ENCODE measurements at regions not wholly inside any gene's neighbourhood (a gene's known extent, or its start where the extent isn't known, plus 50 kb on each side); places are given as distances from the start of the nearest gene placed in this dataset.

DNA sequence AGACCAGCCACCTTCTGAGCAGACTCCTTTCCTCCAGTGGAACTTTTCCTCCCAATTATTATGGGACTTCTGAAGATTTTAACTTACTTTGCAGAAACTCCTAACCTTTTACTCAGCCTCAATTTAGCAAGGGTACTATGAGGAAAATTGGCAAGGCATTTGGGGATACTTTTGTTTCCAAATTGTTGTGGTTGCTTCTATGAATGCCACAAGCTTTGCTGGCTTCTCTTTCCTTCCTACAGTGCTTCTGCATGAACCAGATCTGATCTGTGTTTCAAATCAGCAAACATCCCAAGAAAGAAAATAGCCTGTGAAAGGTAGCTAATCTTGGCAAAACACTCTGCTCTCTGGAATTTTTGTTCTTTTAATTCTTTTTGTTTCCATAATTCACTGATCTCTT lies 57.3 kb upstream of the TAF11L2 start:
- Histone ChIP-seq H3F3A (ENCODE audit: low read depth) (no peaks in the 10 kb centered on the region), H3K9me3 (ENCODE audit: low read depth) (peaks cover 7% of the 10 kb centered on the region), H3K4me2 (no peak overlapping the region), H3K27me3 (no peaks in the 10 kb centered on the region), H4K20me1 (ENCODE audit: low read depth) (no peaks in the 10 kb centered on the region), H2AFZ (replicated peaks) (no peak overlapping the region), H3K9ac (no peak overlapping the region), H3K79me2 (ENCODE audit: low read depth) (no peaks in the 10 kb centered on the region), H3K4me1 (no peaks in the 10 kb centered on the region), H3K4me3 (no peak overlapping the region), H3K36me3 (no peaks in the 10 kb centered on the region), H3K27ac (no peak overlapping the region)
- Mint-ChIP-seq H3K4me3 (no peak overlapping the region), H3K36me3 (no peaks in the 10 kb centered on the region), H3K27me3 (ENCODE audit: insufficient read depth, low read depth) (no peaks in the 10 kb centered on the region), H3K9me3 (peaks cover 15% of the 10 kb centered on the region), H3K4me1 (no peaks in the 10 kb centered on the region), H3K27ac (no peak overlapping the region)
- TF ChIP-seq EZH2phosphoT487 (IDR thresholded peaks at IDR 0.05): no peak
- TF ChIP-seq, protein P1, sequence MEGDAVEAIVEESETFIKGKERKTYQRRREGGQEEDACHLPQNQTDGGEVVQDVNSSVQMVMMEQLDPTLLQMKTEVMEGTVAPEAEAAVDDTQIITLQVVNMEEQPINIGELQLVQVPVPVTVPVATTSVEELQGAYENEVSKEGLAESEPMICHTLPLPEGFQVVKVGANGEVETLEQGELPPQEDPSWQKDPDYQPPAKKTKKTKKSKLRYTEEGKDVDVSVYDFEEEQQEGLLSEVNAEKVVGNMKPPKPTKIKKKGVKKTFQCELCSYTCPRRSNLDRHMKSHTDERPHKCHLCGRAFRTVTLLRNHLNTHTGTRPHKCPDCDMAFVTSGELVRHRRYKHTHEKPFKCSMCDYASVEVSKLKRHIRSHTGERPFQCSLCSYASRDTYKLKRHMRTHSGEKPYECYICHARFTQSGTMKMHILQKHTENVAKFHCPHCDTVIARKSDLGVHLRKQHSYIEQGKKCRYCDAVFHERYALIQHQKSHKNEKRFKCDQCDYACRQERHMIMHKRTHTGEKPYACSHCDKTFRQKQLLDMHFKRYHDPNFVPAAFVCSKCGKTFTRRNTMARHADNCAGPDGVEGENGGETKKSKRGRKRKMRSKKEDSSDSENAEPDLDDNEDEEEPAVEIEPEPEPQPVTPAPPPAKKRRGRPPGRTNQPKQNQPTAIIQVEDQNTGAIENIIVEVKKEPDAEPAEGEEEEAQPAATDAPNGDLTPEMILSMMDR (IDR thresholded peaks at IDR 0.05): no peak
- TF ChIP-seq EZH2 (IDR thresholded peaks at IDR 0.05): no peak
- no peak for DNase-seq (ENCODE audit: low spot score)

DNA sequence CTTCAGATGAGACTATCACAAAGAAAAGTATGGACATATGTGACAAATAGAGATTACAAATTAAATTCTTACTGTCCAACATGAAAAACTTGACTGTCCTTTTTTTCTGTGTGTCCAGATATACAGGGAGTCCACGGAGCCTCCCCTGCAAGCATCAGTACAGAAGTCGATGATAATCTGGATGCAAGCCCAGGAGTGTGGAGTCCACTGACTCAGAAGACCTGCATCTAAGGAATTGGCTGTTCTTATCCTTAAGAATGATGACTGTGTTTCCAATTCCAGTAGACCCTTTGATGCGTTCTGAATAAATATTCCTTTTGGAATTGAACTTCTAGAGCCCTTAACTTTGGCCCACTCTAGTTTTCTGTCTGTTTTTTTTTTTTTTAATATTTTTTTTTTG lies 56.7 kb upstream of the TAF11L2 start:
- Histone ChIP-seq H2AFZ (replicated peaks) (no peak overlapping the region), H3K79me2 (ENCODE audit: low read depth) (no peaks in the 10 kb centered on the region), H3K27ac (no peak overlapping the region), H3F3A (ENCODE audit: low read depth) (no peaks in the 10 kb centered on the region), H3K9me3 (ENCODE audit: low read depth) (peaks cover 7% of the 10 kb centered on the region), H3K9ac (no peak overlapping the region), H3K4me2 (no peak overlapping the region), H3K27me3 (no peaks in the 10 kb centered on the region), H3K4me1 (no peaks in the 10 kb centered on the region), H4K20me1 (ENCODE audit: low read depth) (no peaks in the 10 kb centered on the region), H3K4me3 (no peak overlapping the region), H3K36me3 (no peaks in the 10 kb centered on the region)
- Mint-ChIP-seq H3K9me3 (peaks cover 15% of the 10 kb centered on the region), H3K36me3 (no peaks in the 10 kb centered on the region), H3K4me1 (no peaks in the 10 kb centered on the region), H3K4me3 (no peak overlapping the region), H3K27ac (no peak overlapping the region), H3K27me3 (ENCODE audit: insufficient read depth, low read depth) (no peaks in the 10 kb centered on the region)
- TF ChIP-seq EZH2phosphoT487 (IDR thresholded peaks at IDR 0.05): no peak
- TF ChIP-seq, protein P1 (IDR thresholded peaks at IDR 0.05): no peak
- no peak for TF ChIP-seq EZH2 (IDR thresholded peaks at IDR 0.05)
- DNase-seq (ENCODE audit: low spot score): no peak

DNA sequence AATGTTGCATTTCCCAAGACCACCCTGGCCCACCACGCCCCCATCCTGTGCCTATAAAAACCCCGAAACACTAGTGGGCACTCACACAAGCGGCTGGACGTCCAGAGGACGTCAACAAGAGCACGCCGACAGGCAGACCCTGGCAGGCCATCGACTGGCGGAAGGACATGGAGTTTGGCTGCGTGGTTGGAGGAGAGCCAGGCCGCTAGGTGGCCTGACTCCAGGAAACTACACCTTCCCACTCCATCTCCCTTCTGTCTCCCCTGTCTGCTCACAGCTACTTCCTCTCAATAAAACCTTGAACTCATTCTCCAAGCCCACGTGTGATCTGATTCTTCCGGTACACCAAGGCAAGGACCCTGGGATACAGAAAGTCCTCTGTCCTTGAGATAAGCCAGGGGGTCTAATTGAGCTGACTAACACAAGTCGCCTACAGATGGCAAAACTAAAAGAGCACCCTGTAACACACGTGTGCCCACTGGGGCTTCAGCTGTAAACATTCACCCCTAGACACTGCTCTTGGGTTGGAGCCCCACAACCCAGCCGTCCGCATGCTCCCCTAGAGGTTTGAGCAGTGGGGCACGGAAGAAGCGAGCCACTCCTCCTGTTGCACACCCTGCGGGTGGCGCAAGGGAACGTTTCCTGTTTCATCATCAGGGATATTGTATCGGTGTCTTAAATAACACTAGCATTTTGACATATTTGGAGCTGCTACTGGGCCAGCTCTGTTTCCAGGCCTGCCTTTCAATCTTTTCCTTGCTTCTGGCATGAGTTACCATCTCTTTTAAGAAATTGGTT lies 54.5 kb upstream of the TAF11L2 start:
- DNase-seq (ENCODE audit: low spot score): no peak
- H3K9me3 ChIP-seq (ENCODE audit: low read depth): peaks cover 7% of the 10 kb centered on the region
- Mint-ChIP-seq H3K36me3 (no peaks in the 10 kb centered on the region), H3K4me3 (no peak overlapping the region), H3K27ac (no peak overlapping the region), H3K4me1 (no peaks in the 10 kb centered on the region), H3K27me3 (ENCODE audit: insufficient read depth, low read depth) (no peaks in the 10 kb centered on the region), H3K9me3 (peaks cover 12% of the 10 kb centered on the region)
- no peaks in the 10 kb centered on the region for H3F3A ChIP-seq (ENCODE audit: low read depth)
- no peak overlapping the region for H3K4me3 ChIP-seq
- TF ChIP-seq EZH2 (IDR thresholded peaks at IDR 0.05) (no peak), EZH2phosphoT487 (IDR thresholded peaks at IDR 0.05) (no peak)
- TF ChIP-seq, protein P1 (IDR thresholded peaks at IDR 0.05): no peak
- no peak overlapping the region for H3K9ac ChIP-seq
- H3K4me1 ChIP-seq: no peaks in the 10 kb centered on the region
- no peaks in the 10 kb centered on the region for H4K20me1 ChIP-seq (ENCODE audit: low read depth)
- no peaks in the 10 kb centered on the region for H3K27me3 ChIP-seq
- no peak overlapping the region for H3K4me2 ChIP-seq
- H2AFZ ChIP-seq (replicated peaks): no peak overlapping the region
- no peaks in the 10 kb centered on the region for H3K36me3 ChIP-seq
- H3K79me2 ChIP-seq (ENCODE audit: low read depth): no peaks in the 10 kb centered on the region
- no peak overlapping the region for H3K27ac ChIP-seq
